ENCODE measurements at regions not wholly inside any gene's neighbourhood (a gene's known extent, or its start where the extent isn't known, plus 50 kb on each side); places are given as distances from the start of the nearest gene placed in this dataset.

- TF ChIP-seq CTCF (IDR thresholded peaks at IDR 0.05), result no peak
- no peak for TF ChIP-seq POLR2A (IDR thresholded peaks at IDR 0.05)
Measured at GRCh38 chr15:37548116-37548515, 386.3 kb upstream of the TMCO5A start.
